NCI-H128 (cell line): ENCODE measurements at regions not wholly inside any gene's neighbourhood (a gene's known extent, or its start where the extent isn't known, plus 50 kb on each side); places are given as distances from the start of the nearest gene placed in this dataset.

Source experiments
- DNase-seq: peaks from one replicate; lab custom pipeline; 2025; ENCODE audit not compliant: unreplicated experiment; lab: John Stamatoyannopoulos, UW

DNA sequence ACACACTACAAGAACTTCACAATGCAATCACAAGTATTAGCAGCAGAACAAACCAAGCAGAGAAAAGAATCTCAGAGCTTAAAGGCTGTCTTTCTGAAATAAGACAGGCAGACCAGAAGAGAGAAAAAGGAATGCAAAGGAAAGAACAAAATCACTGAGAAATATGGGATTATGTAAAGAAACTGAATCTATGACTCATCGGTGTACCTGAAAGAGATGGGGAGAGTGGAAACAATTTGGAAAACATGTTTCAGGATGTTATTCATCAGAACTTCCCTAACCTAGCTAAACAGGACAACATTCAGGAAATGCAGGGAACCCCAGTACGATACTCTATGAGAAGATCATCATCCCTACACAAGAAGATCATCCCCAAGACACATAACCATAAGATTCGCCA is 499.0 kb upstream of the CHAC2 start:
- DNase-seq, result no peak

DNA sequence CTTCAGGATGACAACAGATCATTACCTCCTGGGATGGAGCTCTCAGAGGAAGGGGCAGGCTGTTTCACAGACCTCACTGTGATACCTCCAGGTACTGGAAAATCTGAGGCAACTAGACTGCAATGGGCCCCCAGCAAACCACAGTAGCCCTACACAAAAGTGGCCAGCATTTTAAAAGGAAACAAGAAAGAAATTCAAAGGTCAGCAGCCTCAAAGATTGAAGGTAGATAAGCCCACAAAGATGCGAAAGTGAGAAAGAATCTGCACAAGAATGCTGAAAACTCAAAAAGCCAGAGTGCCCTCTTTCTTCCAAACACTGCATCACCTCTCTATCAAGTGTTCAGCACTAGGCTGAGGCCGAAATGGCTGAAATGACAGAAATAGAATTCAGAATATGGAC is 499.5 kb upstream of the CHAC2 start:
- DNase-seq, result no peak

DNA sequence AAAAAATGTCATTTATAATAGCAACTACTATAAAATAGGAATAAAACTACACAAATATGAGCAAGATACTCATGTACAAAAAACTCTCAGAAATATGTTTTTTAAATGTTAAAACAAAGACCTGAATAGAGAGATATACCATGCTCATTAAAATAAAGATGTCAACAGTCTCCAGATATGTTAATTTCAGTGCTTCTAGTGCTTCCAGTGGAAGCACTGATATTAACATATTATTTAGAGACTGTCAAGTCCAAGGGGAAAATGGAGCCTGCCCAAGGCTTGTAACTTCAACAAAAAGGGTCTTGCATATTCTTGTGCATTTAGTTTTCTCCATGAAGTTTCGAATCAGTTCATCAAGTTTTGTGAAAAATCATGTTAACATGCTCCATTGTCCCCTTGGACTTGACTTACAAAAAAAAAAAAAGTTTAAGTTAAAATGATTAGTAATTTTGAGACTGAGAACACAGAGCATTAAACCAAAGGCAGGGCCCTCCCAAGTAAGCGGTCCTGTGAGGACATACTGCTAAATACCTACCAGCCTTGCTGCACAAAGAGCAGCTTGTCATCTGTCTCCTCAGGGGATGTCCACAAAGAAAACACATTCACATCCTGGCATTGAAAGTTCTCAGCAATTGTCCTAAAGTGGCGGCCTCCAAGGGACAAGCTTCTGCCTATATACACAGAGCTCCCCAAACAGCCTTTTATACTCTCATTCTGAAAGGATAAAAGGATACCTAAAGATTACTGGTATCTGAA is 501.9 kb upstream of the CHAC2 start:
- DNase-seq, result no peak

GRCh38 chr2:53260568-53260967 is 507.0 kb upstream of the CHAC2 start:
- no peak for DNase-seq

GRCh38 chr2:53259395-53260009 is 508.1 kb upstream of the CHAC2 start:
- no peak for DNase-seq

DNA sequence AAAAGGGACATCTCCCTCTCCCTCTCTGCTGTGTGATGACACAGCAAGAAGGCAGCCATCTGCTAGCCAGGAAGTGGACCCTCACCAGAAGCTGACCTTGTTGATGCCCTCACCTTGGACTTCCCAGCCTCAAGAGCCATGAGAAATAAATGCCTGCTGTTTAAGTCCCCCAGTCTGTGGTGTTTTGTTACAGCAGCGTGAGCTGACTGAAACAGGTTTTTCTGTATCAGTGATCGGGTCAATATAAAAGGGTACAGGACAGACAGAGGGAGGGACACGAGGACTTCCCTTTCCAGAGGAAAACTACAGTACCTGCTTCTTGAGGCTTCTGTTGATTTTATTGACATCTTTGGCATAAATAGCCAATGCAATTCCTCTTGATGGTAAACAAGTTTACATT is 510.3 kb upstream of the CHAC2 start:
- no peak for DNase-seq

DNA sequence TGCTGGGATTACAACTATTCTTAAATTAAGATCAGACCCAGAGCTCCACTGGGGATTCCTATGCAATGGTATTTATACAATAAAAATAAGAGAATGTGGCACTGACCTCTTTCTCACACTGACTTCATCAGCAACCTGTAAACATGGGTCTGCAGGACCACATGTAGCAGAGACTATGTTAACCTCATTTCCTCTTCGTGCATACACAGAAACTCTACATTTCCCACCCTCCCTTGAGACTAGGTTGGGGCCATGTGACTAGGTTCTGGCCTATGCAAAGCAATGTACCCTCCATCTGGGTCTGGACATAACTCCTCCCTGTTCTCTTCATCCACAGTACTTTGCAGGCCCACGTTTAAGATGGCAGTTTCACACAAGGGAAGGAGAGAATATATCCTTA is 514.4 kb upstream of the CHAC2 start:
- DNase-seq, result no peak

- DNase-seq, result no peak
These were observed 515.5 kb upstream of the CHAC2 start for GRCh38 chr2:53252115-53252514.

DNA sequence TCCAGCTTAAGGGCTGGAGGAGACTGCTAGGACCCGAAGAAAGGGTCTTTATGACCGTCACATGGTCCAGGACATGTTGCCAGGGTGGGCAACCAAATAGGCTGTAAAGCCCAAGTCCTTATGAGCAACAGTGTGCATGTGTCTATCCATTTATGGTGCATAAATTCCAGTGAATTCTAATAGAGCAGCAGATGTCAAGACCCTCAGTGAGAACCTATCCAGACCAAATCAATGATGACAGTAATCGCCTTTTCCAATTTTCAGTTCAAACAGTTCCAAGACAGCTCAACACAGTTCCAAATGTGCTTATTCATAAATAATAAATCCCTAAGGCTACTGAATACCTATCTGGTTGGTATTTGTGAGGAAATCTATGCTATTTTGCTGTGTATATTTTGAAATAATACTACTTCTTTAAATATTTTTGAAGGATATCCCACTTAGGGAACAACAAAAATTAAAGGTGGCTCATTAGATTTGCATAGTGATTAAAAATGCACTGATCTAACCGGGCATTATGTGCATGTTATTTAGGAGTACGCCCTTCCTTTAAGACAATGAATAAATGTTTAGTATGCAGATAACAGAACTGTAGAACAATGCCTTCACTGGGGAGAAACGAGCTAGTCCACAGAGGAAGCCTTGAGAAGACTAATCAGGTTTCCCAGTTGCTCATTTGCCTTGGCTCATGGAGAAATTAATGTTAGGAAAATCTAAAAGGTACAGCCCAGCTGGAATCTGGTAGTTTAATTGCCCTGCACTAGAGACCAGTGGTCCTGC is 519.5 kb upstream of the CHAC2 start:
- no peak for DNase-seq

DNA sequence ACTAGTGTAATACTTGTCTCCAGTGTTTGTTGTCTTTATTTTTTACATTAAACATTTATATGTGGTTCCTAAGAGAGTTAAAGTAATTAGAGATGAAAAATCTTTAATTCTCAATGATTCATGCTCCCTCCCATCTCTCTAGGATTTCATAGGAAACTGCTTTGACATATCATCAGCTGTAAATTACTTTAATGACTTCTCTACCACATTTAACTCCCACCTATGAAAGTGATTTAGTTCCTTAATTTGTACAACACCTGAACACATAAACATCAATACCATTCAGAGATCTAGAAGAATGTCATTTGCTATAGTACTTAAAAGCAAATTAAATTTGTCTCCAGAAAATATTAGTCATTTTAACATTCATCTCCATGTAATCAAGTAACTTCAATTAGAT is 524.2 kb upstream of the CHAC2 start:
- DNase-seq, result no peak

DNA sequence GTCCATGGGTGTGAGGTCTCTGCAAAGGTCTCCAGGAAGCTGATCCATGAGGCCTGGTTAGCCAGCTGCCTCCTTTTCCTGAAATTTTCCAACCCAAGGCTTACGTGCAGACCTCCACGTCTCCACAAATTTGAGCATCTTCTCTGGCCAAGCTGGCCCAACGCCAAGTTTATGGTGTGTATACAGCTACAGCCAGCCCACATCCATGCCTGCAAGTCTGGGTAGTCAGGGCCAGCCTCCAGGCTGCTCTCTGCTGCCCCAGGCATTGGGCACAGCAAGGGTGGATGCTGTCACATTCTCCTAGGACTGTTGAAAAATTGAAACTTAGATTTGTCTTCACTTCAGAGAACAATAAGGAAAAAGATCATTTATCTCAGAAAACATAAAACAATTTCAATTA is 525.5 kb upstream of the CHAC2 start:
- no peak for DNase-seq

GRCh38 chr2:53235836-53236582 is 531.6 kb upstream of the CHAC2 start:
- DNase-seq, result no peak

- no peak for DNase-seq
These were observed 533.1 kb upstream of the CHAC2 start for GRCh38 chr2:53234548-53234903.

GRCh38 chr2:53233759-53234547 is 533.7 kb upstream of the CHAC2 start:
- DNase-seq, result no peak

- no peak for DNase-seq
These were observed 535.7 kb upstream of the CHAC2 start for GRCh38 chr2:53231908-53232307.

DNA sequence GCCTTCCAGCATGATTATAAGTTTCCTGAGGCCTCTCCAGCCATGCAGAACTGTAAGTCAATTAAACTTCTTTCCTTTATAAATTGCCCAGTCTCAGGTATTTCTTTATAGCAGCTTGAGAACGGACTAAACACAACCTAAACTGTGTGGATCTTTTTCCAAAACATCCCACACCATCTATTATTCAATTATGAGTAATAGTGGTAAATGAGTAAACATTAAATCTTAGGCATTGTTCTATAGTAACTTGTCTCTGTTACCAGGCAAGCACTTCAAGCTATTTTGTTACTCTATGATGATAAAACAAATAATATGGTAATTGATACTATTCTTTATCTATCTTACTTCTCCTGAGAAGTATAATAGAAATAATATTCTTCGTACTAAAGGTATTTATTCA is 536.9 kb upstream of the CHAC2 start:
- no peak for DNase-seq

GRCh38 chr2:53227535-53227934 is 540.1 kb upstream of the CHAC2 start:
- DNase-seq, result no peak

DNA sequence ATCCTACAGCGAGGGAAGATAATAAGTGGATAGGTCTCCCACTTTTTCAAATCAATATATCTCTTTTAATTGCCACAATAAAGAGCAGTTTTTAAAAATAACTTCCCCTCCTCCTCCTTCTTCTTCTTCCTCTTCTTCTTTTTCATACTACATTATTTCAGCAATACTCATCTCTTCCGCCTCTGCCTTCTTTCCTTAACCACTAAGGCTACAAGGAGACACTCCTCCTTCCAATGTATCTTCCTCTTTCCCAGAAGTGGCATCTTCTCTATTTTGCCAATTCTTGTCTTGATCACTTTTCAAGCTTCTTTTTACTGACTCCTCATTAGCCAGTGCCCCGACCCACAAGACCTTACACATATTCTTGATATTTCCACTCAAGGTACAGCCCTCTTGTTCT is 546.6 kb upstream of the CHAC2 start:
- no peak for DNase-seq

DNA sequence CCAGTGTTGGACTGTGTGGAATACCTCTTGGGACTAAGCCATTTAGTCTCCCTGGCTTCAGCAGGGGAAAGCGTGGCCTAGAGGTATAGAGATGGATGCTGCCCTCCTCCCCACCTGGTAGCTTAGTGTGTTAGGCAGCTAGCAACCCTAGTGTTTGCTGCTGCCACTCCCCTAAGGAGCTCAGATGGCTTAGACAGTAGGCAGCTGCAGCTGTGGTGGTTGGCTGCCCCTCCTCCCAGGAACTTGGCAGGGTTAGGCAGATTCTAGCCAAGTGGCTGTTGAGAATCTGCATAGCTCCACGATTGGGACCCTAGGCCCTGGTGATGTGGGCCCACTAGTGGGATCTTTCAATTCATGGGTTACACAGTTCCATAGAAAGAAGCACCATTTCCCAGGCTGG is 550.4 kb upstream of the CHAC2 start:
- no peak for DNase-seq

DNA sequence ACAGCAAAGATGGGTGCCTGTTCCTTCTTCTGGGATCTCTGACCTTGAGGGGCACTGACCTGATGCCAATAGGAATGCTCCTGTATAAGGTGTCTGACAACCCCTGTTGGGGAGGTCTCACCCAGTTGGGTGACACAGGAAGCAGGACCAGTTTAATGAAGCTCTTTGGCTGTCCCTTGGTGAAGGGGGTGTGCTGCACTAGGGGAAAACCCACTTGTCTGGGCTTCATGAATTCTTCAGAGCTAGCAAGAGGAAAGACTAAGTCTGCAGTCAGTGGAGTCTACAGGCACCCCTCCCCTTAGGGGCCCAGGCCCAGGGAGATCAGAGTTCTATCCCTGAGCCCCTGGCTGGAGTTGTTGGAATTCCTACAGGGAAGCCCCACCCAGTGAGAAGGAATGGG is 550.8 kb upstream of the CHAC2 start:
- no peak for DNase-seq

GRCh38 chr2:53212576-53212975 is 555.0 kb upstream of the CHAC2 start:
- no peak for DNase-seq
